Activated CD8-positive, alpha-beta T cell treated with anti-CD3 and anti-CD28 coated beads for 36 hours (primary cell): ENCODE measurements at regions not wholly inside any gene's neighbourhood (a gene's known extent, or its start where the extent isn't known, plus 50 kb on each side); places are given as distances from the start of the nearest gene placed in this dataset.

Experiments used
- ATAC-seq: fragments of 200-7000 bp; cut with Tn5 transposase; one replicate; pipeline ENCODE4 v1.10.0; 2021; ENCODE audit warnings: mild to moderate bottlenecking, moderate library complexity
- CTCF ChIA-PET: fragments of 350-600 bp; sonication (Branson Sonifier 250); formaldehyde crosslinking; loops from one replicate; lab custom pipeline; 2021; ENCODE audit warnings: antibody characterized with exemption; lab: Charles Lee
- POLR2A ChIA-PET: fragments of 350-600 bp; sonication (Branson Sonifier 250); formaldehyde crosslinking; loops from one replicate; lab custom pipeline; 2021; ENCODE audit warnings: antibody characterized with exemption; lab: Charles Lee
- DNase-seq: peaks from one replicate; pipeline ENCODE4 v3.0.0-alpha.2; 2020
- H3K27ac Mint-ChIP-seq: one replicate; pipeline ENCODE4 v1.8.0; 2021; ENCODE audit warnings: mild to moderate bottlenecking, mixed read lengths
- H3K27me3 Mint-ChIP-seq: one replicate; pipeline ENCODE4 v1.8.0; 2021; ENCODE audit warnings: mixed read lengths
- H3K36me3 Mint-ChIP-seq: one replicate; pipeline ENCODE4 v1.8.0; 2021; ENCODE audit warnings: low read depth, mixed read lengths
- H3K4me1 Mint-ChIP-seq: one replicate; pipeline ENCODE4 v1.8.0; 2021; ENCODE audit warnings: low read depth, mixed read lengths
- H3K4me3 Mint-ChIP-seq: one replicate; pipeline ENCODE4 v1.8.0; 2021; ENCODE audit warnings: mild to moderate bottlenecking, moderate library complexity, mixed read lengths
- H3K9me3 Mint-ChIP-seq: one replicate; pipeline ENCODE4 v1.8.0; 2021; ENCODE audit warnings: mixed read lengths
- intact Hi-C: fragments of 100-400 bp; cut with micrococcal nuclease; formaldehyde crosslinking; loops from one replicate; pipeline ENCODE4 v1.10.0; 2022
- TF ChIP-seq, protein P1 (sequence below): fragments of 200-600 bp; IDR thresholded peaks from one replicate; pipeline ENCODE4 v1.8.0; 2022; ENCODE audit warnings: antibody characterized with exemption, mild to moderate bottlenecking

DNA sequence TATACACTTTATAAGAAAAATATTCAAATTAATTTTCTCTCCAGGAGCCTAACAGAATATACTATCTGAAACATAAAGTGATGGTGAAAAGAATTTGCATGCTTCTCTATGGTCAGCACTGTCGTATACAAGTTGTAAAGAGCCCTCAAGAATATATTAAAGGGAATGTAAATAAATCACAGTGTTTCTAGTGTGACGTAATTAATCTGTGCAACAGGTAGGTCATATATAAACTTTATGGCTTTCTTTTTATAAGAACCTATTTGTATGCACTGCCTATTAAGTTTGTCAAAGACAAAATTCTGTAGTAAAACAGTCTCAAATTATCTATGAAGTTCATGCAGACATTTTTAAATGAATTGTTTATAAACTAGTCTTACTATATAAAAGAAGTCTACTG lies 347.9 kb upstream of the EYS start:
- no peak overlapping the region for H3K4me3 Mint-ChIP-seq
- no peaks in the 10 kb centered on the region for H3K4me1 Mint-ChIP-seq
- ChIA-PET POLR2A (no interaction called here), CTCF (no interaction called here)
- no peaks in the 10 kb centered on the region for H3K36me3 Mint-ChIP-seq
- intact Hi-C loops, result no loop called here
- DNase-seq (no peak), ATAC-seq (no peak)
- TF ChIP-seq, protein P1, sequence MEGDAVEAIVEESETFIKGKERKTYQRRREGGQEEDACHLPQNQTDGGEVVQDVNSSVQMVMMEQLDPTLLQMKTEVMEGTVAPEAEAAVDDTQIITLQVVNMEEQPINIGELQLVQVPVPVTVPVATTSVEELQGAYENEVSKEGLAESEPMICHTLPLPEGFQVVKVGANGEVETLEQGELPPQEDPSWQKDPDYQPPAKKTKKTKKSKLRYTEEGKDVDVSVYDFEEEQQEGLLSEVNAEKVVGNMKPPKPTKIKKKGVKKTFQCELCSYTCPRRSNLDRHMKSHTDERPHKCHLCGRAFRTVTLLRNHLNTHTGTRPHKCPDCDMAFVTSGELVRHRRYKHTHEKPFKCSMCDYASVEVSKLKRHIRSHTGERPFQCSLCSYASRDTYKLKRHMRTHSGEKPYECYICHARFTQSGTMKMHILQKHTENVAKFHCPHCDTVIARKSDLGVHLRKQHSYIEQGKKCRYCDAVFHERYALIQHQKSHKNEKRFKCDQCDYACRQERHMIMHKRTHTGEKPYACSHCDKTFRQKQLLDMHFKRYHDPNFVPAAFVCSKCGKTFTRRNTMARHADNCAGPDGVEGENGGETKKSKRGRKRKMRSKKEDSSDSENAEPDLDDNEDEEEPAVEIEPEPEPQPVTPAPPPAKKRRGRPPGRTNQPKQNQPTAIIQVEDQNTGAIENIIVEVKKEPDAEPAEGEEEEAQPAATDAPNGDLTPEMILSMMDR, result no peak
- peaks cover 7% of the 10 kb centered on the region for H3K9me3 Mint-ChIP-seq
- no peak overlapping the region for H3K27ac Mint-ChIP-seq
- no peaks in the 10 kb centered on the region for H3K27me3 Mint-ChIP-seq

DNA sequence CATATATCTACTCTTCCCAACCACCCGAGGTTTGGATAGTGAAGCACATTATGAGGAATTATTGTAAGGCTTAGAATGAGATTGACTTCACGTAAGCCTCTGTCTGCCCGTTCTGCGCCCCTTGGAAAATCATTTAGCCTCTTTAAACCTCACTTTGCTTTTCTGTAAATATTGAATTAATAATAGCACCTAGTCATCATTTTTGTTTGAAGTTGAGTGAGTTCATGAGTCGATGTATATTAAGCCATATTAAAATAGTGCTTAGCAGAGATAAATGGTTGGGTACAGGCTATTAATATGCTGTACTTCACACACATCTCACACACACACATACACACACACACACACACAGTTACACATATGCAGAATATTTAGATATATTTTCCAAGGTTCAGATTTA lies 344.8 kb upstream of the EYS start:
- no peak overlapping the region for H3K4me3 Mint-ChIP-seq
- H3K27ac Mint-ChIP-seq, result no peak overlapping the region
- TF ChIP-seq, protein P1, result no peak
- no peak for ATAC-seq
- no peaks in the 10 kb centered on the region for H3K4me1 Mint-ChIP-seq
- CTCF ChIA-PET, result no interaction called here
- H3K9me3 Mint-ChIP-seq, result peaks cover 6% of the 10 kb centered on the region
- no peak for DNase-seq
- POLR2A ChIA-PET, result no interaction called here
- H3K27me3 Mint-ChIP-seq, result no peaks in the 10 kb centered on the region
- intact Hi-C loops, result no loop called here
- H3K36me3 Mint-ChIP-seq, result no peaks in the 10 kb centered on the region

DNA sequence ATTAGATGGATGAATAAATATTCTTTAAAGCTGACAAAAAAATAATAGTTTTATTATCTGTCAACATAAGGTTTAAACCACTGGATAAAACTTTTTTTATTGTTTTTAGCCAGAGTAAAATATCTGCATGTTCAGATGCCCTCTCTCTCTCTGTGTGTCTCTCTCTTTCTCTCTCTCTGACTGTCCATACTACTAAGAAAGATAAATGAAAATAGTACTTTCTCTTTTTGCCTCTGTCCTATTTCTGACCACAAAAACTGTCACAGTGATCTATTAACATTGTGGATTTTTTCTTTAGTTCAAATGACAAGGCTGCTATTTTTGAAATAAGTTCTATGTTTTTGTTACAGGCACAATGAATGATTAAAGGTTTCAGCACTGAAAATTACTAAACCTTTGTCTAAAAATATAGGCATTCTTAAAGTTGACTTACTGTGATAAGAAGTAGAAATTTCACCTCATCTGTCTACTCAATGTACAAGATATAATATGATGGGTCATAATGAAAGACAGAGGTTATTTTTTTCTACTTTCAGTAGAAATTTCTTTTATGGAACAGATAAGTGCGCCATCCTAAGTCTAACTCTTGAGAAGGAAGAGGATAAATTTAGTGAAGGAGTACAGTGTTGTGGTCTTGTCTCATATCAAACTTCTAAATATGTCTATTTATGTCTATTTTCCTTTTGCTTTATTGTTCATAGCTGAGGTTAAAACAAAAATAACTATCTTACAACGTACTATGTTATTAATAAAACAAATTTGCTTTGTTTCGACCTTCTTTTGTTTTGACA lies 341.9 kb upstream of the EYS start:
- ChIA-PET CTCF (no interaction called here), POLR2A (no interaction called here)
- Mint-ChIP-seq H3K4me1 (no peaks in the 10 kb centered on the region), H3K27me3 (no peaks in the 10 kb centered on the region), H3K4me3 (no peak overlapping the region), H3K27ac (no peak overlapping the region), H3K36me3 (no peaks in the 10 kb centered on the region), H3K9me3 (peaks cover 5% of the 10 kb centered on the region)
- intact Hi-C loops, result no loop called here
- TF ChIP-seq, protein P1, result no peak
- ATAC-seq (no peak), DNase-seq (no peak)

DNA sequence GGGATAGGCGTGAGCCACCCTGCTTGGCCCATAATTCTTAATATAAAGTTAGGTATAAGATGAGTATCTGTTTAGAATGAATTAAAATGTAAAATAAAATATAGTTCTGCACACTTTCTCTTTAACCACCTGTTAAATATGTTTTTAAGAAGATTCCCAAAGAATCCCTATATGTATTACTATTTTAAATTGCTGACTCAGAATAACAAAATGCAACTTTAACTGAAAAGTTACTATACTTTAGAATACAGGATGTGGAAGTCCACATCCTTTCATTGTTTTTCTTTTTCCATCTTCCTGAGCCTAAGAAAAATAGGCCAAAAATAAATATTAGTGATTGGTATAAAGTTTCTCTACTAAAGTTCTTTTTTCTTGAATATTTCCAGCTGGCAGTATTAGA lies 325.6 kb upstream of the EYS start:
- no peak for DNase-seq
- ChIA-PET CTCF (no interaction called here), POLR2A (no interaction called here)
- Mint-ChIP-seq H3K36me3 (no peaks in the 10 kb centered on the region), H3K9me3 (peaks cover 7% of the 10 kb centered on the region), H3K27me3 (no peaks in the 10 kb centered on the region), H3K27ac (no peak overlapping the region), H3K4me1 (no peaks in the 10 kb centered on the region), H3K4me3 (no peak overlapping the region)
- intact Hi-C loops, result no loop called here
- TF ChIP-seq, protein P1, result no peak
- no peak for ATAC-seq

DNA sequence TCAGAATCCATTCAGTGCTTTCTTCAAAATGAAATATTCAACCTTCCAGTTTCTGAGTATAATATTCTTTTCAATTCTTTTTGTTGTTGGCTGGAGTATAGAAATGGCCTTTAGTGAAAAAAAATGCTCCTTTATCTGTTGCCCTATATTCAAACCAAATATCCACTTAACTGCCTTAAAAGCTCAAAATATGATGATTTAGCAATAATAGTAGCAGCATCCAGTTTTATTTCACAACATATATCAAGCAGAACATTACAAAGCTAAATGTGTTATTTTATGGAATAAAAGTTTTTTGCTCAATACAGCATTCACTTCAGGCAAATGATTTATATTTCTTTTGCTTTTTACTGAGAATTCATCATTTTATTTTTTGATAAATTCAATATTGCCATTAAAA lies 322.4 kb upstream of the EYS start:
- Mint-ChIP-seq H3K4me1 (no peaks in the 10 kb centered on the region), H3K4me3 (no peak overlapping the region), H3K27me3 (no peaks in the 10 kb centered on the region), H3K36me3 (no peaks in the 10 kb centered on the region), H3K27ac (no peak overlapping the region), H3K9me3 (peaks cover 8% of the 10 kb centered on the region)
- intact Hi-C loops, result no loop called here
- ATAC-seq, result no peak
- no peak for DNase-seq
- POLR2A ChIA-PET, result no interaction called here
- CTCF ChIA-PET, result no interaction called here
- TF ChIP-seq, protein P1, result no peak
